IPS DF 4.7 (cell line): ENCODE measurements at regions not wholly inside any gene's neighbourhood (a gene's known extent, or its start where the extent isn't known, plus 50 kb on each side); places are given as distances from the start of the nearest gene placed in this dataset.
"Not testable (repeated sequence)": the region's sequence is repeated elsewhere in the genome, so short reads cannot be mapped to it uniquely, and the experiment has no call there.

ENCODE experiments used
- DNase-seq: peaks from one replicate; pipeline ENCODE4 v3.0.0-alpha.2; 2013; ENCODE audit warnings: low spot score; ENCODE audit errors: extremely low read depth

DNA sequence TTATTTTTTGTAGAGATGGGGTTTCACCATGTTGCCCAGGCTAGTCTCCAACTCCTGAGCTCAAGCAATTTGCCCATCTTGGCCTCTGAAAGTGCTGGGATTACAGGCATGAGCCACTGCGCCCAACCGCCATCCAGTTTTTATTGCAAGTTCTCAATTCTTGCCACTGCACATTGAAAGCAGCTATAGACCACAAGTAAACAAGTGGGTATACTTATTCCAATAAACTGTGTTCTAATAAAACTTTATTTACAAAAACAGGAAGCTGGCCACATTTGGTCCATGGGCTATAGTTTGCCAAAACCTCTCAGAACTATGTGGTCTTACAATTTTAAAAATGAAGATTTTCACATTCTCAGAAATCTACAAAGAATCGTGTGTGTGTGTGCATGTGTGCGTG is 313.6 kb upstream of the RASGEF1B start:
- DNase-seq: no peak

DNA sequence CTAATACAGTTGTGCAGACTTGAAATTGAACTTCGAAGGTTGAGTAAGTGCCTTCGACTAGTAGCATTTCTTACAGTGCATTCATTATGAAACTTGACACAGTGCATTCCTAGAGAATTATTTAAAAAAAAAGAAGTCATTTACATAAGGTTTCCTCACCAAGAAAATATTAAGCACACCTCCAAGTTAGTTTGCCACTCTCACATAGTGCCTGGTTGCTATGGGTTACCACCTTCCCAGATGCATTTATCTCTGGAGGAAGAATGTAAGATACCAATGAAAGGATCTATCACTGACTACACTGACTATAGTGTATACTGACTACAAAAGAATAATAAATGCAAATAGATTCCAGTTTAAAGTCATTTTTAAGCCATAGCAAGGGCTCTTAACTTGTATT is 311.9 kb upstream of the RASGEF1B start:
- no peak for DNase-seq

DNA sequence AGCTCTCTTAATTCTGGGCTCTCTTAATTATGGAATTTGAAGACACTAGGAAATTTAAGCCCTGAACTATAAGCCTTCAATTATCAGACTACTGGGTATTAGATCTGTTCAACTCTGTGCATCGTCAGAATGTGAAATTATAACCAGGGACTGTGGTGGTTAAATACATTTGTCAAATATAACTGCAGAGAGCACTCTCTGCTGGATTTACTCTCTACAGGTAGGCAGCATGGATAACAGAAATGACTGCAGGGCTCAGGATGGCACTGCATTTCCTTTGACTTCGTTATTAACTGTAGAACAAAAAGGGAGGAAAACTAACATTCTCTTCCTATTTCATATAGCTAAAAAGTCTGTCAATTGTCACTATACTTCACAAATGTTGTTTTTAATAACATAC is 310.1 kb upstream of the RASGEF1B start:
- DNase-seq: no peak

DNA sequence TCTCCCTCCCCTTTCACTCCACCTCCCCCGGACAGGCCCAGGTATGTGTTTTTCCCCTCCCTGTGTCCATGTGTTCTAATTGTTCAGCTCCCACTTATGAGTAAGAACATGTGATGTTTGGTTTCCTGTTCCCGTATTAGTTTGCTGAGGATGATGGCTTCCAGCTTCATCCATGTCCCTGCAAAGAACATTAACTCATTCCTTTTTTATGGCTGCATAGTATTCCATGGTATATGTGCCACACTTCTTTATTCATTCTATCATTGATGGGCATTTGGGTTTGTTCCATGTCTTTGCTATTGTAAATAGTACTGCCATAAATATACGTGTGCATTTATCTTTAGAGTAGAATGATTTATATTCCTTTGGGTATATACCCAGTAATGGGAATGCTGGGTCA is 306.0 kb upstream of the RASGEF1B start:
- not testable (repeated sequence) for DNase-seq

DNA sequence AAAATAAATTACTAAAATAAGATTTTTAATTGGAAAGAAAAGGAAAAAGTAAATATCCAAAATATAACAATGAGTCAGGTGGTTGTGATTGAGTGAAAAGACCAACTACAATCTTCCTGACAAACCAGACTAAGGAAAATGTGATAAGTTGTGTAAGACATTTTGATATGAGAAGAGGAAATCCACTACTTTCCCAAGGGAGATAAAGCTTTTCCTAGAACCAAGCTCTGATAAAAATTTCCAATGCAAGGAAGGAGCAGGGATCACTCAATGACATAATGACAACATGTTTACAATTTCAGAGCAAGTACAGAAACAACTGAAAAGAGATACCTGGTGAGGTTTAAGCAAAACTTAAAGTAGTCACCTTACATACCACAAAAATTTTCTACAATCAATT is 305.1 kb upstream of the RASGEF1B start:
- DNase-seq: no peak

DNA sequence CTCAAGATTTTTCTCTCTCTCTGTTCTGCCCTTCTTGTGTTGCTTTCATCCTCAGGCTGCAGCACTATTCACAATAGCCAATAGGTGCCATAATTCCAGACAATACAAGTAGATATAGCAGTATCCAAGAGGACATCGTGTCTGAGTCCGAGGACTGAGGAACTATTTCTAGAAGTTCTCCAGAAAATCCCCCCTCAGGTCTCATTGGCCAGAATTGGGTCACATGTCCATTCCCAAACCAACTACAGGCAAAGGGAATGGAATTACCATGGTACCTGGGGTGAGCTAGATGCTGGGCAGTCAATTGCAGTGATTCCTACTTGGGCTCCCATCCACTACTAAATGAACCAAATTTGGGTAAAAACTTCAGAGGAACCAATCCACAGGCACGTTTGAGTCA is 301.9 kb upstream of the RASGEF1B start:
- DNase-seq: no peak

DNA sequence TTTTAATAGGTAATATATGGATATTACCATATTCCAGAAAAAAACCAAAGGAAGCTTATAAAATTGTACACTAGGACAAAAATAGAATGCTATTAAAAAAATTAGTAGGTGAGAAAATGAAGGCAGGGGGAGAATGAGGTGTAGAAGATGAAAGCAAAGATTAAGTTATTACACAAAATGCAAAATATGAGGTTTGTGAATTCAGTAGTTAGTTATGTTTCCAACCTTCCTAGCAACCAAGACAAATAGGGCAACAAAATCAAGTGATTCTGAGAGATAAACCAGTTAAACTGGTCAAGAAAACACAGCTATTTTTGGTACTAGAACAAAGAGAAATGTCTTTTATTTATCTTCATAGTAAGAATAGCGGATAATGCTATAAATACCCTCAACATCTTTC is 300.0 kb upstream of the RASGEF1B start:
- no peak for DNase-seq

DNA sequence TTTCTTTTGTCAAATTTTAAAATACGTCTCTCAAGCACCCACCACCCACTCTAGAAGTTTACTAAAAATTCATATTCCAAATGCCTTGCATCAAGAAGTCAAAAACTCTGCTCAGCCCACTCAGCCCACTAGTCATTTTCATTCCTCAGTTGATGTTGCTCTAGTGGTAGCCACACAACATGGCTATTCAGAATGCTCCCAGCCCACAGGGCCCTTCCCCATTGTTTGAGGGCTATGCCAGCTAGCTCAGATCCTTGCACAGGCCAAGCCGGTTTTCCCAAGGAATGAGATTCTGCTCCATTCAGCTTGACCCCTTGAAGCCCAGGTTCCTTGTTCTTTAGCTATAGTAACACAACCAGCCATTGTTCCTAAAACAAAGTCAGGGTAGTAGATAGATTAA is 297.5 kb upstream of the RASGEF1B start:
- no peak for DNase-seq

DNA sequence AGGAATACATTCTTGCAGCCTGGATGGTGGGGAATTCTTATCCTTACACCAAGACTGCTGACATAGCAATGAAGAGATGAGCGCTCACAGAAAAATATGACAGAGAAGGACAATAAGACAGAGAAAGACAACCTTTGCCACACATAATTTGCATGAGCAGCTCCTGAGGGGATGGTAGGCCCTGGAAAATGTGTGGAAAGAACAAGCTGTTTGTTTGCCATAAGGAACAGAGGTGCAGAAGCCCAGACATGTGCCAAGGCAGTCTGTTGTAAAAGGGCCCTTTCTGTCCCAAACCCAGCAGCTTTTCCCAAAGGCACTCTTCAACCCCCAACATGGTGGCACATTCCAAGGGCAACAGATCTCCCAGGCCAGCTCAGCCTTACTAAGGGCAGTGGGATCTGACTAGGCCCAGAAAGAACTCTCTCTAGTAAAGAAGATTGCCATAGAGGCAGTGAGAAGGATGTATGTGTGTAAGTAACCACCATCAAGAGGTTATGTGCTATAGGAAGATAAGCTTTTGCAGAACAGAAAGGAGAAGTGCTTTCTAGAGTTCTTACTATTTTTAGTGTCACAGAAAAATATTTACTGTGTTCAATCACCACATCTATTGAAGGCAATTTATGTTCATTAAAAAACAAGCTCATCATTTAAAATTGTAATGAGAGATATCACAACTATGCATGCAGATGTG is 287.0 kb upstream of the RASGEF1B start:
- DNase-seq: no peak

DNA sequence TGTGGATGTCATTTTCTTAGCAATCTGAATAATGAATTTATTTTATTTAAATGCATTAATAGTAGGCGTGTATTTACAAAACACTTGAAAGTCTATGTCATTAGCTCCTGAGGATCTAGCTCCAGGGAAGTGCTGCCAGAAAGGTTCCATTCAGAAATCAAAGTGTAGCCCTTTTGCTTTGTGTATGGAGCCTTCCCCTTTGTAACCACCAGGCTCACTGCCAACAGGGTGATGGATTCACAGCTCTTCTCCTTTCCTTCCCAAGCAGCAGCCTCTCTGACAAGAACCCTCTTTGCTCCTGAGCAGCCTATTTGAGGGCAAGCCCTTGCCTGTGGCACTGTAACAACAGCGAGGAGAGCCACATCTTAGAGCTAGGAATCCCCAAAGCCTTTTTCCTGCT is 286.0 kb upstream of the RASGEF1B start:
- no peak for DNase-seq

DNA sequence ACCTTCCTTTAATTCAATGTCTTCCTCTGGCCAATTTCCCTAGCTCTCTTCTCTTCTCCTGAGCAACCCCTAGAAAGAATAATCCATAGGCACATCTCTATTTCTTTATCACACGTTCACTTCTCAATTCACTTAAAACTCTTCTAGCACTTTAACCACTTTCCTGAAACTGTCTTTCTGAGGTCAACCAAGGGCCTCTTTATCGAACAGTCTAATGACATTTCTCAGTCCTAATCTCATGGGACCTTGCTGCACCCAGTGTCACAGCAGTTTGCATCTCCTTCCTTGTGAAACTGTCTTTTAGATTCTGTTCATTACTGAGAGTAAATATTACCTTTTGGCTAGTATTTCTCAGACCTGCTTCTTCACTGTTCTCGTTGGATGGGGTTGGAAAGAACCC is 285.3 kb upstream of the RASGEF1B start:
- DNase-seq: no peak

DNA sequence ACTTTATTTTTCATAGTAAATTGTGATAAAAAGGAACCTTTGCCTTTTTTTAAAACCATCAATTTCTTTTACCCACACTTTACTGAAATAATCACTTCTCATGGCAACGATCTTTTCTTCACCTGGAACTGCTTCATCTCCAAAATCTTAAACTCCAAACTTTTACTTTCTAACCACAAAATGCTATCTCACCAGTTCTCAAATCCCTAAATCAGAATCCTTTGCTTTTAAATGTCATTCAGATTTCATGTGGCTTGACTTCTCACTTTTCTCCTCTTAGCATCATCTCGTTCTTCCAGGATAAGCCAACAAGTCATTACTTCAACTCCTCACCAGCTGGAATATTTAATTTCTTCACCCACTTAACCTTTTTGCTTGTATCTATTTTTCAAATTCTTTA is 284.3 kb upstream of the RASGEF1B start:
- no peak for DNase-seq

DNA sequence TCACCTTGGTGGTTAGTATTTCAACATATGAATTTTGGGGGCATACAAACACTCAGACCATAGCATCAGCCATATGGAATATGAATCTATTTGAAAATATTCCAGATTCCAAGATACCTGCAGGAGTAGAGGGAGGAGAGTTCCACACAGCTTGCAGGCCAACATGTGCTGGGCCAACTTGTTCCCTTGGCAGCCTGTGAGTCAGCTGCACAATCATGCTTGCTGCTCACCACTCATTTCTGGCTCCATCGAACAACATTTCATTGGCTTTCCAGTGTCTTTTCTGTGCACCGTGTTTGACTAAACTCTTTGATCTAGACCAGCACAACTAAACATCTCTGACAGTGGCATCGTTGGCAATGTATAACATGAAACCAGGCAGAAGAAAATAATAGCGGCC is 282.5 kb upstream of the RASGEF1B start:
- no peak for DNase-seq

DNA sequence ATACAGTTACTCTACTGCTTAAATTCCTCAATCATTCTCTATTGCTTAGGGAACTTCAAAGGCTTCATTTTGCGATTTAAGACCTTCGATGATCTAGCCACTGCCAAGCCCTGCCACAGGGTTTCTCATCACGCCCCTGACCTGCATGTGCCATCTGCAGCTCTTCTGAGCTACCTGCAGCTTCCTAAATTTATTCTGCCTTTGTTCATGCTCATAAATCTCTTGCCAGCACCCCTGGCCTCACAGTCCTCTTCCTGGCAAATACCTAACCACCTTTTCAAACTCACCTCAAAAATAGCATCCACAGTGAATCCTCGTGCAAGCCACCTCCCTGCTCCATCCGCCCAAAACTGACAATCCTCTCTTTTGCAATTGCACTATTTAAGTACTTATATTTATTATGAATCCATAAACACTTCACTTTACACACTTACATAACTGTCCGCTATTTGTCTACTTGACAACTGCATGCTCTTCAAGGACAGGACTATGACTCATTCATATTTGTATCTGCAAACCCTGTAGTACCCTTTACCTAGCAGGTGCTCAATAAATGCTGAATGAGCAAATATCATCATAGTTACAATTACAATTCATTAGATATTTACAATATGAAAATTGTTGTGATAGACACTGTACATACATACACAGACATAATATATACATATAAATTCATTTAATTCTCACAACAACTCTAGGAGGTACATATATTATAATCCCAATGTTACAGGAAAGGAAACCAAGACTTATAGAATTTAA is 280.0 kb upstream of the RASGEF1B start:
- no peak for DNase-seq

DNA sequence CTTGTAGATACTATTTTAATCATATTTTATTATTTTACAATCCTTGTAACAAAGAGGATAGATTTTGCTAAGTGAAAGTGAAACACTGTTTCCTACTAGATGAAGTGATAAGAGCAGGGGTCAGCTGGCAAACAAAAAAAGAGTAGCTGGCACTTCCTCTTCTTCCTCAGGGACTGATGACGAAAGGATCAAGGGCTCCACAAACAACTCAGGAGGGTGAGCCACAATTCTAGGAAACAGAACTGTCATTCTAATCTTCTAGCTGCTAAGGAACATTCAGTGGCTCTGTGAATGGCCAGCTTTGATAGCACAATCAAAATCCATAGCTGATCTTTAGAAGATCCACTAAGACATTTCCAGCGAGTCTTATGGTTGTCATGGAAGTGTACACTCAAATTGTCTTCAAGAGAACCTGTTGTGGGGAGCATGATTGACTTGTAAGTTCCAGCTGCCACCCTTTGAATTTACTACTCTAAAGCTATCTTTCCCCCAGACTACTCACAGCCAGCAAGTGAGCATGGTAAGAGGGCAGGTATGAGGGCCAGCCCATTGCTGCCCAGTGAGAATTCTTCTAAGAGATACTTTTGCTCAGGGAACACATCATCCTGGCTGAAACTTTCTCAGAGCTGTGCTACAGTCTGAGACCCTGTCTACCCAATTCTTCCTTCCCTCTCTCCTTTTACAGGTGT is 275.7 kb upstream of the RASGEF1B start:
- no peak for DNase-seq

DNA sequence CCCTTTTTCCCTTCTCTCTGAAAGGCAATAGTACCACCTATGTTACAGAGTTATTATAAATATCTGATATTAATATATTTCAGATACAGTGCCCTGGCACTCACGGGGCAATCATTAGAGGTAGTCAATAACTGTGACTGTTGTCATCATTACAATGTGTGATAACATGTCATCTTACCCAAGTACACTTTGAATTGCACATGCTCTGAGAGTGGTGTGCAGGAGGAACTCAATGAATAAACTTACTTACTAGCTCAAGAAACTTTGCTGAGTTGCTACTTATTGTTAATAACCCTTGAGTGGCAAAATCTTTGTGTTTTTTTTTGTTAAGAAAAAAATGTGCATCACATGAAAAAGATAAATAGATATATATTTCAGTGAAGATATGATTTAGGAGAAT is 275.1 kb upstream of the RASGEF1B start:
- DNase-seq: no peak

DNA sequence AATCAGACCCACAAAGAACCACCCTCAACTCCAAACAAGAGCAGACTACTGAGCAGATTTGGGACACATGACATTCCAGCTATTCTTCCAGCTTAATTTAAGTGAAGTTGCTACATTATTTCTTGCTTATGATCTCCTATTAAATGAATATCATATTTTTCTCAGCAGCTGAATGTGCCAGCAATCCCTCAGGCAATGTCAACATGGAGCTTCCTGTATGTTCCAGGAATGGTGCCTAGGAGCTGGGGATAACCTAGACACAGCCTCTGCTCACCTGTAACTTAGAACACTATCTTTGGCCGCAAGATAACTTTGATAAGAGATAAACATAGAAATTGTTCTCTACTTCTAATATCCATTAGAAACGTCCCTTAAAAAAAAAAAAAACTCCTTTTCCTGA is 274.4 kb upstream of the RASGEF1B start:
- no peak for DNase-seq

DNA sequence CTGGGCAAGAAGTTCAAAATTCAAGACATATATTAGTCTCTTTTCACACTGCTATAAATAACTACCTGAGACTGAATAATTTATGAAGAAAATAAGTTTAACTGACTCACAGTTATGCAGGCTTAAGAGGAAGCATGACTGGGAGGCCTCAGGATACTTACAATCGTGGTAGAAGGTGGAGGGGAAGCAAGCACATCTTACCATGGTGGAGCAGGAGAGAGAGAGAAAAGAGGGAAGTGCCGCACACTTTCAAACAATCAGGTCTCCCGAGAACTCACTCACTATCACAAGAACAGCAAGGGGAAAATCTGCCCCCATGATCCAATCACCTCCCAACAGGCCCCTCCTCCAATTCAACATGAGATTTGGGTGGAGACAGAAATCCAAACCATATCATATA is 273.3 kb upstream of the RASGEF1B start:
- no peak for DNase-seq

DNA sequence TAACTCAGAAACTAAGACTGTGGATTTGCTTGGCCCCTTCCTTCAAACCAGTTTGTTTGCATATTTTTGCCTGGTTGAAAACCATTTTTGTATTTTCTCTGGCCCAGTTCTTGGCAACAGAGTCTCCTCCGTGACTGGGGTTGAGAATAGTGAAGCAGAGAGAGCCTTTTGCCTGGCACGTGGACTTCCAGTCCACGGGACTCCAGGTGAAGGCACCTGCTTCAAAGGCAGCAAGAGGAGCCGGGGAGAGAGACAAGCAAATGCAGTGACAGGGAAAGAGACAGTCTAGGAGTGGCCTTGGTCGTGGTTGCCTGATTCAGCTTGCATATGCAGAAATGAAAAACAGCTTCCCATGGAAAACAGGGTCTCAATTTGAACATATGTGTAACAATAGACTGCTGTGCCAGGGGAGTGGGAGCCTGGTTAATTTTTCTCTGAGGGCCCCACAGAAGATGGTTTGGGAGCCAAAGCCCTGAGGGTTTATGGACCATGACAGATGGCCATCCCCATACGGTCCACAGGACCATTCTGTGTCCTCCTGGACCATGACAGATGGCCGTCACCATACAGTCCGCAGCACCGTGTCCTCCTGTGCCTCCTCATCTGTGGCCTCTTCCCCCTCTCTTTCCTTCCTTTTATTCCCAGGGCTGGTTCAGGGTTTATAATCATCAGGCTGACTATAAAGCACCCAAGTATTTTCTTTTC is 272.2 kb upstream of the RASGEF1B start:
- no peak for DNase-seq

DNA sequence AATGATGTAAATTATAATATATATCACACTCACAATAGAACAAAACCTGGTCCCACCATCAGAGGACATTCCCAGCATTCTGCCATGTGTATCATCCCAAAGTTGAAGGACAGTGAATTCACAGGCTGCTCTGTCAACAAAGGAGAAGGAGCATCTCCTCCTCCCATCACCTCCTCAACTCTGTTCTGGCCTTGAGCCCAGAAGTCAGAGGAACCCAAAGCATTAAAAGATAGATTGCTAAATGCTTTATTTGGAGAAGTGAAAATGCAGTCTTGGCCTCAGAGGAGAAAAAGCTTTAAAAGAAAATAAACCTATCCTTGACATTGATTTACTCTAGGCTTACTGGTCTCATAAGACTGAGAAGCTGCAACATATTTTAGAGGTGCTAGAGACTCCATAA is 268.8 kb upstream of the RASGEF1B start:
- no peak for DNase-seq

DNA sequence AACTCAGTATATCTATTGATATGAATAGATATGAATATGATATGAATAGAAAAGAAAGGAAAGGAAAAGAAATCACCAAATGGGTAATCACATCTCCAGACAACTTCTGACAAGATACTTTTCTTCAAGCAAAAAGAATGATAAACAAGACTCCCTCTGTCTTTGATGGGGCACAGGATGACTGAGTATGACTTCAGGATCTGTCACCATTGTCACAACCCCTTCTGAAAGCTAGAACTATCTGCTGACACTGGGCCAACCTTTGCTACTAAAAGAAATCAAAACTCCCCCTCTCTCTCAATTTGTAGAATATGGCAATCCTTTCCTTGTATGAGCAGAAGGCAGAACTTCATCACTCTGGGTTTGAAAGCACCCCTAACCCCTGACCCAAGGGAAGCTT is 267.2 kb upstream of the RASGEF1B start:
- DNase-seq: no peak
